Spinal cord (tissue), 9 donors: ENCODE measurements at regions not wholly inside any gene's neighbourhood (a gene's known extent, or its start where the extent isn't known, plus 50 kb on each side); places are given as distances from the start of the nearest gene placed in this dataset.

Source experiments
- DNase-seq, 6 donors: peaks; one replicate each; pipeline versions ENCODE4 v3.0.0 to v3.0.0-alpha.2; 2013 to 2015; ENCODE audit warnings: low spot score in 6 of 6, low read depth in 4 of 6
- H3K27ac ChIP-seq: one replicate; pipeline ENCODE4 v1.5.1; 2013; ENCODE audit warnings: low read depth, low read length, control low read depth
- H3K27me3 ChIP-seq: one replicate; pipeline ENCODE4 v1.6.1; 2013; ENCODE audit warnings: low read length; ENCODE audit not compliant: control insufficient read depth, insufficient read depth
- H3K36me3 ChIP-seq: one replicate; pipeline ENCODE4 v1.6.1; 2013; ENCODE audit warnings: low read length; ENCODE audit not compliant: control insufficient read depth, insufficient read depth
- H3K4me1 ChIP-seq: one replicate; pipeline ENCODE4 v1.6.1; 2013; ENCODE audit warnings: low read length; ENCODE audit not compliant: control insufficient read depth, insufficient read depth
- H3K4me3 ChIP-seq: one replicate; pipeline ENCODE4 v1.5.1; 2013; ENCODE audit warnings: low read depth, low read length, control low read depth
- H3K9me3 ChIP-seq: one replicate; pipeline ENCODE4 v1.6.1; 2013; ENCODE audit warnings: low read length; ENCODE audit not compliant: control insufficient read depth, insufficient read depth
- whole genome bisulfite sequencing: methylation state at CpG from one replicate; pipeline ENCODE4 v1.1.5; 2013; ENCODE audit warnings: missing lambda C conversion rate; ENCODE audit not compliant: insufficient coverage; 5-methylcytosine and 5-hydroxymethylcytosine counted together
- donor health status: healthy.

DNA sequence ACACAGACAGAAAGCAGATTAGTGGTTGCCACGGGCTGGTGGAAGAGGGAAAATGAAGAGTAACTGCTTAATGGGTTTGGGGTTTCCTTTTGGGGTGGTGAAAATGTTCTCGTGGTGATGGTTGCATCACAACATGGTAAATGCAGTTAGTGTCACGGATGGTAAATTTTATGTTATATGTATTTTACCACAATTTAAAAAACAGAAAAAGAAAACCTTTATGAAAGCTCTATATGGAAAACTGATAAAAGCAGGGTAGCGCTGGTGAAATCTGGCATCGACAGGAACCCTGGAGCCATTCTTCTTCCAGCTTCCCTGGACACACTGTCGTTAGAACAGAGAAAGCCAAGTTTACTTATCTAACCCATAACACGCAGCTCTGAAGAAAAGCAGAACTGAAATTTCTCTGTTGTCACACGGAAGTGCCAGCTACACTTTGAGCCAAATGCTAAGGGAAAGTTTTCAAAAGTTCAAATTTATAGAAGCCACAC, 287.7 kb upstream of the NR2F2 start:
- no peak for DNase-seq
- 76% methylated on average over 4 of the region's 8 CpGs for WGBS
- Histone ChIP-seq H3K4me1 (no peaks in the 10 kb centered on the region), H3K27ac (no peak overlapping the region), H3K4me3 (no peak overlapping the region), H3K27me3 (no peaks in the 10 kb centered on the region), H3K9me3 (no peaks in the 10 kb centered on the region), H3K36me3 (no peaks in the 10 kb centered on the region)

DNA sequence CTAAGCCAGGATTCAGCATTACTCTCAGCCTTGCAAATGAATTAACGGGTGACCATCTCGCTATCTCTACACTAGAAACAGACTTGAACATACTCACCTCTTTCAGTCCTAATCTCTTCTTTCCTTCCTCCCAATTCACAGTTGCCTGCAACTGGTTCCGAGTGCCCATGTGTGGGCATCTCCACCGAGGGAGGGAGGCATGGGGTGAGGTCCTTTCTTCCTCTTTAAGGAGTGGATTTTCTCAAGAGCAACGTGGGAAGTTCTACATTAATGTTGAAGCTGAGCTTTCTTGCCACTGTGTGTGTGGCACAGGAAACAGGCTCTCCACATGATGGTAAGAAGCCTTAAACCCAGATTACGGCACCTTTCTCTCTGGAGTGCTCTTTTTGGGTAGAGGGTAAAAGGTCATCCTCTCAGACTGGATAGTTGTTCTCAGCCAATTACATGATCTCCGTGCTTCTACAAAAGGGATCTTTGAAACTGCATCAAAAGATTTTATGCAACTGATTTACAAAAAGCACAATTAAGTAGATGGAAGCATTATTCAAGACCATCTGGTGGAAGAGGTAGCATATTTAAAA, 286.8 kb upstream of the NR2F2 start:
- DNase-seq, result no peak
- 100% methylated on average over 2 of the region's 7 CpGs for WGBS
- no peaks in the 10 kb centered on the region for H3K9me3 ChIP-seq
- H3K27me3 ChIP-seq, result peaks cover 2% of the 10 kb centered on the region
- no peaks in the 10 kb centered on the region for H3K4me1 ChIP-seq
- no peak overlapping the region for H3K27ac ChIP-seq
- H3K36me3 ChIP-seq, result no peaks in the 10 kb centered on the region
- no peak overlapping the region for H3K4me3 ChIP-seq

GRCh38 chr15:96046620-96047240, 283.8 kb upstream of the NR2F2 start:
- no peak for DNase-seq
- H3K36me3 ChIP-seq, result no peaks in the 10 kb centered on the region
- H3K4me1 ChIP-seq, result no peaks in the 10 kb centered on the region
- H3K4me3 ChIP-seq, result no peak overlapping the region
- no peaks in the 10 kb centered on the region for H3K9me3 ChIP-seq
- peaks cover 6% of the 10 kb centered on the region for H3K27me3 ChIP-seq
- H3K27ac ChIP-seq, result peak overlapping the region; percentile 9
- WGBS, result 90% methylated on average over 4 of the region's 5 CpGs

GRCh38 chr15:96047255-96047931, 283.1 kb upstream of the NR2F2 start:
- WGBS, result 41% methylated on average over 5 of the region's 14 CpGs

DNA sequence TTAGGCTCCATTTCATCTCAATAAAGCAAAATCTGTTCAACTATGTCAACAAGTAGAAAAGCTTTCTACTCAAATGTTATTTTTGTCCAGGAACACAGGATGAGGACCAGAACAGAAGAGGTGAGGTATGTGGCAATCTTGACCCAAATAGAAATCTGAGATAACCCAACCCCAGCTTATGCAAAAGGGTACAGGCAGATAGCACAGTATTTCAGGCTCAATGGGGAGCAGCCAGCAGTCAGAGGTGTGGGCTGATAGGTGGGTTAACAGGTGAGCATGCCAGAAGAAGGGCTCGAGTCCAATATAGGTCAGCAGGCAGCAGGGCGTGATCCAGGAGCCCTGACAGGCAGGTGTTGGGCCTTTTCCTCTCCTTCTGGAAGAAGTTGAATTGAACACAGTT, 281.2 kb upstream of the NR2F2 start:
- WGBS, result 100% methylated on average over 2 of the region's 2 CpGs
- Histone ChIP-seq H3K27me3 (peaks cover 24% of the 10 kb centered on the region), H3K27ac (no peak overlapping the region), H3K4me1 (peaks cover 18% of the 10 kb centered on the region), H3K9me3 (no peaks in the 10 kb centered on the region), H3K4me3 (no peak overlapping the region), H3K36me3 (no peaks in the 10 kb centered on the region)
- DNase-seq, result no peak

More at GRCh38 chr15:96047255-96047931, 283.1 kb upstream of the NR2F2 start:
- Histone ChIP-seq H3K27ac (peak overlapping the region; percentile 9), H3K4me3 (no peak overlapping the region), H3K27me3 (peaks cover 9% of the 10 kb centered on the region), H3K4me1 (peaks cover under 1% of the 10 kb centered on the region), H3K9me3 (no peaks in the 10 kb centered on the region), H3K36me3 (no peaks in the 10 kb centered on the region)
- peak in 2 of 6 donors; percentile 25 to 37 for DNase-seq

DNA sequence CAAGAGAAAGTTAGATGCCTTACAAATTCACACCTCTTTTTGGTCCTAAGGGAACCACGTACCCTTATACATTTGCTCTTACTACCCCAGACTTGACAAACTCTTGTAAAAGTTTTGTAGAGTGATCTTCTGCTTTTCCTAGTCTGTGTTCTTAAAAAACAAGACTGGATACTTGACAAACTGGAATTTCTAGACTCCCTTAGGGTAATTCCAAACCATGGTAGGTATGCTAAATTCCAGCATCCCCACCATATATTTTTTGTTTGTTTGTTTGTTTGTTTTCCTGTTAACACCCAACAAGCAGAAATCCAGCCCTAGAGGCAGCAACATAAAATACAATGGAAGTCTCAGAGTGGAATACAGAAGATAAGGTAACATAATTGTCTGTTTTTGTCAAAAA, 280.7 kb upstream of the NR2F2 start:
- Histone ChIP-seq H3K4me3 (no peak overlapping the region), H3K27me3 (peaks cover 24% of the 10 kb centered on the region), H3K4me1 (peaks cover 18% of the 10 kb centered on the region), H3K9me3 (no peaks in the 10 kb centered on the region), H3K27ac (no peak overlapping the region), H3K36me3 (no peaks in the 10 kb centered on the region)
- WGBS, result no CpG with 5 or more reads among the region's 1 CpG
- DNase-seq, result no peak

DNA sequence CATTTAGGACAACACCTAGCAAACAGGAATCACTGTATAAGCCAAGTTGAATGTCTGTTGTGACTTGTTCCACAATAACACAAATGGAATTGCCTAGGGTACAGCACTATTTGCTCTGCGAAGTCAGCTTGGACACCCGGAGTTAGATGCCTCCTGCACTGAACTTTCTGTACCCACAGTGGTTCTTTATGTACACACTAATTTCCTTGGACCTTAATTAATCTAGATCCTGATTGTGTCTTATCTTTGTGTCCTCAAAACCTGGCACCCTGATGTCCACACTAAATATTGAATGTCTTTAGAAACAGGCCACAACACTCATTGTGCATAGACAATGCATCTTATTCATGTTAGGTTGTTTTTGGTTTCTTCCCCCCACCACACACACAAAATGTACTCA, 278.9 kb upstream of the NR2F2 start:
- H3K9me3 ChIP-seq, result no peaks in the 10 kb centered on the region
- no peak overlapping the region for H3K4me3 ChIP-seq
- peaks cover 18% of the 10 kb centered on the region for H3K4me1 ChIP-seq
- DNase-seq, result no peak
- 100% methylated on average over 1 of the region's 2 CpGs for WGBS
- peaks cover 24% of the 10 kb centered on the region for H3K27me3 ChIP-seq
- H3K36me3 ChIP-seq, result no peaks in the 10 kb centered on the region
- H3K27ac ChIP-seq, result no peak overlapping the region

DNA sequence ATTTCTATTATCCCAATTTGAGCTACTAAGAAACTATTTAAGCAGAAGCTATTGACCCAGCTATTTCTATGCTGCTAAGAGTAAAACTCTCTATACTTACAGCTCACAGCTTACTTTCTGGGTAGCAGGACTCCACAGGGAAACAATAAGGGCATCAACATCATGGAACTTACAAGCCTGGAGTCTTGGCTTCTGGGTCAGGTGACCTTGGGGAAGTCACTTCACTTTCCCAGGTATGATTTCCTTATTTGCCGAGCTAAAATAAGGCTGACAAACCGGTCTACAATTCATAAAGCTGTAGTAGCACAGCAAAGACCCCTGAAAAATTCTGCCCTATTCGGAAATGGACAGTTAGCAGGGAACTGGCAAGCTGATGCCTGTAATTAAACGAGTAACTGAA, 278.3 kb upstream of the NR2F2 start:
- Histone ChIP-seq H3K27me3 (peaks cover 24% of the 10 kb centered on the region), H3K36me3 (no peaks in the 10 kb centered on the region), H3K4me1 (peaks cover 18% of the 10 kb centered on the region), H3K9me3 (no peaks in the 10 kb centered on the region), H3K27ac (no peak overlapping the region), H3K4me3 (no peak overlapping the region)
- WGBS, result 50% methylated on average over 3 of the region's 4 CpGs
- no peak for DNase-seq

- Histone ChIP-seq H3K4me1 (peaks cover 18% of the 10 kb centered on the region), H3K27me3 (peaks cover 24% of the 10 kb centered on the region), H3K27ac (peak overlapping the region; percentile 15), H3K36me3 (no peaks in the 10 kb centered on the region), H3K9me3 (no peaks in the 10 kb centered on the region), H3K4me3 (peak overlapping the region; percentile 16)
- 7% methylated on average over 15 of the region's 18 CpGs for WGBS
- peak in 3 of 6 donors; percentile 17 to 64 (median 44) for DNase-seq
These were observed 277.9 kb upstream of the NR2F2 start for GRCh38 chr15:96052572-96053030.
